ENCODE measurements at regions not wholly inside any gene's neighbourhood (a gene's known extent, or its start where the extent isn't known, plus 50 kb on each side); places are given as distances from the start of the nearest gene placed in this dataset.

GRCh38 chr14:25516838-25517237 lies 466.9 kb upstream of the STXBP6 start:
- Mint-ChIP-seq H3K27ac (ENCODE audit: unreplicated experiment) (no peak overlapping the region), H3K4me1 (ENCODE audit: low read depth, unreplicated experiment) (no peaks in the 10 kb centered on the region), H3K36me3 (ENCODE audit: insufficient read depth, unreplicated experiment) (no peaks in the 10 kb centered on the region), H3K27me3 (ENCODE audit: unreplicated experiment) (no peaks in the 10 kb centered on the region), H3K9me3 (ENCODE audit: low read depth, unreplicated experiment) (peaks cover 17% of the 10 kb centered on the region), H3K4me3 (ENCODE audit: low read depth, unreplicated experiment) (no peak overlapping the region)
- intact Hi-C loops (cut with micrococcal nuclease; ENCODE audit: unreplicated experiment), result no loop called here
- no peak for TF ChIP-seq CTCF (IDR thresholded peaks at IDR 0.05; ENCODE audit: unreplicated experiment)
- CTCF ChIA-PET, result no interaction called here
- BruUV-seq (replicated peaks), result no TSS peak
- DNase-seq, result no peak

- no peak for TF ChIP-seq CTCF (IDR thresholded peaks at IDR 0.05; ENCODE audit: unreplicated experiment)
- no peak for DNase-seq
- H3K9me3 Mint-ChIP-seq (ENCODE audit: low read depth, unreplicated experiment), result peaks cover 17% of the 10 kb centered on the region
- H3K36me3 Mint-ChIP-seq (ENCODE audit: insufficient read depth, unreplicated experiment), result no peaks in the 10 kb centered on the region
- intact Hi-C loops (cut with micrococcal nuclease; ENCODE audit: unreplicated experiment), result no loop called here
- BruUV-seq (replicated peaks), result no TSS peak
- no peaks in the 10 kb centered on the region for H3K4me1 Mint-ChIP-seq (ENCODE audit: low read depth, unreplicated experiment)
- H3K27ac Mint-ChIP-seq (ENCODE audit: unreplicated experiment), result no peak overlapping the region
- H3K4me3 Mint-ChIP-seq (ENCODE audit: low read depth, unreplicated experiment), result no peak overlapping the region
- CTCF ChIA-PET, result no interaction called here
- H3K27me3 Mint-ChIP-seq (ENCODE audit: unreplicated experiment), result no peaks in the 10 kb centered on the region
Observed at GRCh38 chr14:25508845-25509244, 458.9 kb upstream of the STXBP6 start.

GRCh38 chr14:25501749-25502148 lies 451.8 kb upstream of the STXBP6 start:
- intact Hi-C loops (cut with micrococcal nuclease; ENCODE audit: unreplicated experiment), result no loop called here
- CTCF ChIA-PET, result no interaction called here
- Mint-ChIP-seq H3K9me3 (ENCODE audit: low read depth, unreplicated experiment) (peaks cover 4% of the 10 kb centered on the region), H3K27me3 (ENCODE audit: unreplicated experiment) (no peaks in the 10 kb centered on the region), H3K27ac (ENCODE audit: unreplicated experiment) (no peak overlapping the region), H3K4me3 (ENCODE audit: low read depth, unreplicated experiment) (no peak overlapping the region), H3K36me3 (ENCODE audit: insufficient read depth, unreplicated experiment) (no peaks in the 10 kb centered on the region), H3K4me1 (ENCODE audit: low read depth, unreplicated experiment) (no peaks in the 10 kb centered on the region)
- BruUV-seq (replicated peaks), result no TSS peak
- TF ChIP-seq CTCF (IDR thresholded peaks at IDR 0.05; ENCODE audit: unreplicated experiment), result no peak
- no peak for DNase-seq

- intact Hi-C loops (cut with micrococcal nuclease; ENCODE audit: unreplicated experiment), result no loop called here
- Mint-ChIP-seq H3K4me3 (ENCODE audit: low read depth, unreplicated experiment) (no peak overlapping the region), H3K27me3 (ENCODE audit: unreplicated experiment) (no peaks in the 10 kb centered on the region), H3K4me1 (ENCODE audit: low read depth, unreplicated experiment) (no peaks in the 10 kb centered on the region), H3K9me3 (ENCODE audit: low read depth, unreplicated experiment) (peaks cover 6% of the 10 kb centered on the region), H3K36me3 (ENCODE audit: insufficient read depth, unreplicated experiment) (no peaks in the 10 kb centered on the region), H3K27ac (ENCODE audit: unreplicated experiment) (no peak overlapping the region)
- BruUV-seq (replicated peaks), result no TSS peak
- no peak for DNase-seq
- CTCF ChIA-PET, result no interaction called here
- TF ChIP-seq CTCF (IDR thresholded peaks at IDR 0.05; ENCODE audit: unreplicated experiment), result no peak
Observed at GRCh38 chr14:25488961-25489360, 439.0 kb upstream of the STXBP6 start.

- Mint-ChIP-seq H3K4me3 (ENCODE audit: low read depth, unreplicated experiment) (no peak overlapping the region), H3K4me1 (ENCODE audit: low read depth, unreplicated experiment) (no peaks in the 10 kb centered on the region), H3K27me3 (ENCODE audit: unreplicated experiment) (no peaks in the 10 kb centered on the region), H3K36me3 (ENCODE audit: insufficient read depth, unreplicated experiment) (no peaks in the 10 kb centered on the region), H3K9me3 (ENCODE audit: low read depth, unreplicated experiment) (peaks cover 9% of the 10 kb centered on the region), H3K27ac (ENCODE audit: unreplicated experiment) (no peak overlapping the region)
- no peak for TF ChIP-seq CTCF (IDR thresholded peaks at IDR 0.05; ENCODE audit: unreplicated experiment)
- CTCF ChIA-PET, result no interaction called here
- DNase-seq, result no peak
- no TSS peak for BruUV-seq (replicated peaks)
- intact Hi-C loops (cut with micrococcal nuclease; ENCODE audit: unreplicated experiment), result no loop called here
Observed at GRCh38 chr14:25485381-25485780, 435.4 kb upstream of the STXBP6 start.

Data from Calu3 (cell line).